ENCODE measurements at regions not wholly inside any gene's neighbourhood (a gene's known extent, or its start where the extent isn't known, plus 50 kb on each side); places are given as distances from the start of the nearest gene placed in this dataset.
"Not testable (repeated sequence)": the region's sequence is repeated elsewhere in the genome, so short reads cannot be mapped to it uniquely, and the experiment has no call there.

GRCh38 chr5:100379254-100379858, 155.8 kb upstream of the FAM174A start:
- DNase-seq (ENCODE audit: low spot score) = not testable (repeated sequence)

- DNase-seq (ENCODE audit: low spot score) = not testable (repeated sequence)
These were observed 170.3 kb upstream of the FAM174A start for GRCh38 chr5:100364757-100365478.

GRCh38 chr5:100364343-100364742, 170.8 kb upstream of the FAM174A start:
- DNase-seq (ENCODE audit: low spot score) = not testable (repeated sequence)

- not testable (repeated sequence) for DNase-seq (ENCODE audit: low spot score)
These were observed 175.2 kb upstream of the FAM174A start for GRCh38 chr5:100359998-100360397.

- not testable (repeated sequence) for DNase-seq (ENCODE audit: low spot score)
These were observed 188.9 kb upstream of the FAM174A start for GRCh38 chr5:100346269-100346668.

- DNase-seq (ENCODE audit: low spot score) = not testable (repeated sequence)
These were observed 193.7 kb upstream of the FAM174A start for GRCh38 chr5:100341485-100341884.

GRCh38 chr5:100322483-100322882, 212.7 kb upstream of the FAM174A start:
- DNase-seq (ENCODE audit: low spot score) = no peak

- DNase-seq (ENCODE audit: low spot score) = no peak
These were observed 215.3 kb upstream of the FAM174A start for GRCh38 chr5:100319885-100320284.

- DNase-seq (ENCODE audit: low spot score) = no peak
These were observed 221.5 kb upstream of the FAM174A start for GRCh38 chr5:100313657-100314056.

GRCh38 chr5:100311806-100312205, 223.4 kb upstream of the FAM174A start:
- DNase-seq (ENCODE audit: low spot score) = no peak

GRCh38 chr5:100306000-100306399, 229.2 kb upstream of the FAM174A start:
- DNase-seq (ENCODE audit: low spot score) = no peak

- no peak for DNase-seq (ENCODE audit: low spot score)
These were observed 232.0 kb upstream of the FAM174A start for GRCh38 chr5:100303216-100303615.

- DNase-seq (ENCODE audit: low spot score) = no peak
These were observed 235.9 kb upstream of the FAM174A start for GRCh38 chr5:100299261-100299660.

GRCh38 chr5:100276071-100276470, 259.1 kb upstream of the FAM174A start:
- no peak for DNase-seq (ENCODE audit: low spot score)

GRCh38 chr5:100275631-100276030, 259.5 kb upstream of the FAM174A start:
- no peak for DNase-seq (ENCODE audit: low spot score)

GRCh38 chr5:100273846-100274580, 261.2 kb upstream of the FAM174A start:
- peak; percentile 13 for DNase-seq (ENCODE audit: low spot score)

- peak; percentile 13 for DNase-seq (ENCODE audit: low spot score)
These were observed 265.0 kb upstream of the FAM174A start for GRCh38 chr5:100270023-100270771.

- DNase-seq (ENCODE audit: low spot score) = no peak
These were observed 274.2 kb upstream of the FAM174A start for GRCh38 chr5:100260968-100261367.

GRCh38 chr5:100252944-100253343, 282.2 kb upstream of the FAM174A start:
- DNase-seq (ENCODE audit: low spot score) = no peak

- no peak for DNase-seq (ENCODE audit: low spot score)
These were observed 283.1 kb upstream of the FAM174A start for GRCh38 chr5:100252037-100252436.

- no peak for DNase-seq (ENCODE audit: low spot score)
These were observed 285.3 kb upstream of the FAM174A start for GRCh38 chr5:100249884-100250269.

GRCh38 chr5:100249211-100249883, 285.8 kb upstream of the FAM174A start:
- no peak for DNase-seq (ENCODE audit: low spot score)
